ENCODE measurements at regions not wholly inside any gene's neighbourhood (a gene's known extent, or its start where the extent isn't known, plus 50 kb on each side); places are given as distances from the start of the nearest gene placed in this dataset.

- DNase-seq (ENCODE audit: low read depth): peak; percentile 88
- H3K4me3 ChIP-seq (ENCODE audit: control insufficient read depth, low read depth, low read length): no peak overlapping the region
- no peak for TF ChIP-seq CTCF (IDR thresholded peaks at IDR 0.05; ENCODE audit: control insufficient read depth, insufficient read depth, low read depth, low read length, missing control alignments)
These were observed 638.0 kb upstream of the ZEB2 start for GRCh38 chr2:145157741-145158591.

GRCh38 chr2:145157036-145157675, 637.2 kb upstream of the ZEB2 start:
- no peak overlapping the region for H3K4me3 ChIP-seq (ENCODE audit: control insufficient read depth, low read depth, low read length)
- no peak for TF ChIP-seq CTCF (IDR thresholded peaks at IDR 0.05; ENCODE audit: control insufficient read depth, insufficient read depth, low read depth, low read length, missing control alignments)
- DNase-seq (ENCODE audit: low read depth): no peak

- no peak for TF ChIP-seq CTCF (IDR thresholded peaks at IDR 0.05; ENCODE audit: control insufficient read depth, insufficient read depth, low read depth, low read length, missing control alignments)
These were observed 636.3 kb upstream of the ZEB2 start for GRCh38 chr2:145156199-145156598.

GRCh38 chr2:145155196-145155595, 635.3 kb upstream of the ZEB2 start:
- no peak for TF ChIP-seq CTCF (IDR thresholded peaks at IDR 0.05; ENCODE audit: control insufficient read depth, insufficient read depth, low read depth, low read length, missing control alignments)
- no peak overlapping the region for H3K4me3 ChIP-seq (ENCODE audit: control insufficient read depth, low read depth, low read length)
- no peak for DNase-seq (ENCODE audit: low read depth)

More at GRCh38 chr2:145156199-145156598, 636.3 kb upstream of the ZEB2 start:
- no peak for DNase-seq (ENCODE audit: low read depth)
- H3K4me3 ChIP-seq (ENCODE audit: control insufficient read depth, low read depth, low read length): no peak overlapping the region

GRCh38 chr2:145154731-145155130, 634.8 kb upstream of the ZEB2 start:
- no peak overlapping the region for H3K4me3 ChIP-seq (ENCODE audit: control insufficient read depth, low read depth, low read length)
- no peak for TF ChIP-seq CTCF (IDR thresholded peaks at IDR 0.05; ENCODE audit: control insufficient read depth, insufficient read depth, low read depth, low read length, missing control alignments)

GRCh38 chr2:145146691-145147090, 626.8 kb upstream of the ZEB2 start:
- DNase-seq (ENCODE audit: low read depth): no peak
- no peak overlapping the region for H3K4me3 ChIP-seq (ENCODE audit: control insufficient read depth, low read depth, low read length)
- TF ChIP-seq CTCF (IDR thresholded peaks at IDR 0.05; ENCODE audit: control insufficient read depth, insufficient read depth, low read depth, low read length, missing control alignments): no peak

More at GRCh38 chr2:145154731-145155130, 634.8 kb upstream of the ZEB2 start:
- DNase-seq (ENCODE audit: low read depth): no peak
